PC-9 (cell line): ENCODE measurements at regions not wholly inside any gene's neighbourhood (a gene's known extent, or its start where the extent isn't known, plus 50 kb on each side); places are given as distances from the start of the nearest gene placed in this dataset.

Source experiments
- BruUV-seq: library from RNA; stranded (reverse); fragments of 400-500 nt; replicated peaks from 2 replicates; lab custom pipeline; 2021; lab: Mats Ljungman, UMichigan
- CTCF ChIA-PET: fragments of 300-600 bp; sonication (Branson Sonifier 250); formaldehyde crosslinking; loops from one replicate; lab custom pipeline; 2022; ENCODE audit warnings: antibody characterized with exemption; lab: Charles Lee
- POLR2A ChIA-PET: fragments of 300-600 bp; sonication (Branson Sonifier 250); formaldehyde crosslinking; loops from one replicate; lab custom pipeline; 2022; ENCODE audit warnings: antibody characterized with exemption; ENCODE audit not compliant: unreplicated experiment; lab: Charles Lee
- DNase-seq, 2 experiments: peaks; one replicate each; pipeline versions ENCODE4 v3.0.0 to v3.0.0-alpha.2; 2015 to 2022; ENCODE audit warnings: mixed read lengths in 1 of 2
- H2AFZ ChIP-seq: fragments of 200-600 bp; sonication (generic); 2 replicates; pipeline ENCODE4 v1.8.1; 2017; ENCODE audit warnings: antibody characterized with exemption
- H3F3A ChIP-seq: fragments of 200-600 bp; sonication (generic); 2 replicates; pipeline ENCODE4 v1.8.1; 2017; ENCODE audit warnings: antibody characterized with exemption, mild to moderate bottlenecking, low read depth; ENCODE audit not compliant: insufficient read depth
- H3K27ac ChIP-seq: fragments of 200-600 bp; sonication (generic); 2 replicates; pipeline ENCODE4 v1.6.1; 2016; ENCODE audit warnings: mixed run types
- H3K27me3 ChIP-seq: fragments of 200-600 bp; sonication (generic); 2 replicates; pipeline ENCODE4 v1.6.1; 2016; ENCODE audit warnings: low read depth, mixed run types; ENCODE audit not compliant: insufficient read depth
- H3K36me3 ChIP-seq: fragments of 200-600 bp; sonication (generic); 2 replicates; pipeline ENCODE4 v1.6.1; 2016; ENCODE audit warnings: low read depth, mixed run types
- H3K4me1 ChIP-seq: fragments of 200-600 bp; sonication (generic); replicated peaks from 2 replicates; pipeline ENCODE4 v1.6.1; 2016; ENCODE audit warnings: mixed run types; ENCODE audit not compliant: insufficient read depth
- H3K4me2 ChIP-seq: fragments of 200-600 bp; sonication (generic); 2 replicates; pipeline ENCODE4 v1.6.1; 2017; ENCODE audit warnings: mixed run types
- H3K4me3 ChIP-seq: fragments of 200-600 bp; sonication (generic); 2 replicates; pipeline ENCODE4 v1.6.1; 2016; ENCODE audit warnings: mixed run types
- H3K79me2 ChIP-seq: fragments of 200-600 bp; sonication (generic); 2 replicates; pipeline ENCODE4 v1.6.1; 2017; ENCODE audit warnings: low read depth, mixed run types
- H3K9me2 ChIP-seq: fragments of 200-600 bp; sonication (generic); 2 replicates; pipeline ENCODE4 v1.8.1; 2017; ENCODE audit warnings: mild to moderate bottlenecking; ENCODE audit not compliant: insufficient read depth
- H3K9me3 ChIP-seq: fragments of 200-600 bp; sonication (generic); 2 replicates; pipeline ENCODE4 v1.8.1; 2016; ENCODE audit warnings: low read depth; ENCODE audit not compliant: insufficient read depth
- H4K20me1 ChIP-seq: fragments of 200-600 bp; sonication (generic); 2 replicates; pipeline ENCODE4 v1.8.1; 2017; ENCODE audit not compliant: insufficient read depth
- CTCF ChIP-seq: fragments of 200-600 bp; sonication (generic); conservative IDR thresholded peaks from 2 replicates; pipeline ENCODE4 v1.6.1; 2017; ENCODE audit warnings: mixed run types, antibody characterized with exemption, mild to moderate bottlenecking, moderate library complexity
- EZH2 ChIP-seq: fragments of 200-600 bp; sonication (generic); IDR thresholded peaks from 2 replicates; pipeline ENCODE4 v1.8.0; 2017; ENCODE audit warnings: antibody characterized with exemption, low read depth
- intact Hi-C: fragments of 100-400 bp; cut with micrococcal nuclease; formaldehyde crosslinking; loops from one replicate; pipeline ENCODE4 v1.10.0; 2022; ENCODE audit not compliant: unreplicated experiment

- Histone ChIP-seq H3K79me2 (no peaks in the 10 kb centered on the region), H3K4me2 (no peak overlapping the region), H3F3A (no peaks in the 10 kb centered on the region), H3K27me3 (no peaks in the 10 kb centered on the region), H3K4me1 (no peaks in the 10 kb centered on the region), H2AFZ (no peak overlapping the region), H3K36me3 (no peaks in the 10 kb centered on the region), H3K9me2 (no peaks in the 10 kb centered on the region), H3K9me3 (no peaks in the 10 kb centered on the region), H3K4me3 (no peak overlapping the region), H3K27ac (no peak overlapping the region), H4K20me1 (no peaks in the 10 kb centered on the region)
- no TSS peak for BruUV-seq
- ChIA-PET CTCF (no interaction called here), POLR2A (no interaction called here)
- no peak for TF ChIP-seq CTCF
- TF ChIP-seq EZH2: no peak
- intact Hi-C loops: no loop called here
- DNase-seq: no peak
These were observed 274.9 kb downstream of the NUF2 start for GRCh38 chr1:163596541-163597258.

GRCh38 chr1:163604321-163604720 is 282.6 kb downstream of the NUF2 start:
- Histone ChIP-seq H3K4me3 (no peak overlapping the region), H3K27ac (no peak overlapping the region), H2AFZ (no peak overlapping the region), H3K4me2 (no peak overlapping the region), H3F3A (no peaks in the 10 kb centered on the region), H4K20me1 (no peaks in the 10 kb centered on the region), H3K9me2 (no peaks in the 10 kb centered on the region), H3K79me2 (no peaks in the 10 kb centered on the region), H3K36me3 (no peaks in the 10 kb centered on the region), H3K27me3 (no peaks in the 10 kb centered on the region), H3K4me1 (no peaks in the 10 kb centered on the region), H3K9me3 (no peaks in the 10 kb centered on the region)
- POLR2A ChIA-PET: no interaction called here
- intact Hi-C loops: no loop called here
- no peak for TF ChIP-seq CTCF
- TF ChIP-seq EZH2: no peak
- no TSS peak for BruUV-seq
- no peak for DNase-seq
- CTCF ChIA-PET: no interaction called here

GRCh38 chr1:163604896-163605295 is 283.1 kb downstream of the NUF2 start:
- ChIA-PET POLR2A (no interaction called here), CTCF (no interaction called here)
- no peak for DNase-seq
- H3K79me2 ChIP-seq: no peaks in the 10 kb centered on the region
- H3K9me2 ChIP-seq: no peaks in the 10 kb centered on the region
- no peaks in the 10 kb centered on the region for H3F3A ChIP-seq
- H3K27ac ChIP-seq: no peak overlapping the region
- no peak overlapping the region for H3K4me2 ChIP-seq
- H3K4me3 ChIP-seq: no peak overlapping the region
- no peaks in the 10 kb centered on the region for H3K36me3 ChIP-seq
- no peaks in the 10 kb centered on the region for H3K4me1 ChIP-seq
- TF ChIP-seq EZH2 (no peak), CTCF (no peak)
- no peaks in the 10 kb centered on the region for H3K27me3 ChIP-seq
- intact Hi-C loops: no loop called here
- no peaks in the 10 kb centered on the region for H4K20me1 ChIP-seq
- no peaks in the 10 kb centered on the region for H3K9me3 ChIP-seq
- H2AFZ ChIP-seq: no peak overlapping the region
- BruUV-seq: no TSS peak
